Neural progenitor cell (in vitro differentiated cells): ENCODE measurements at regions not wholly inside any gene's neighbourhood (a gene's known extent, or its start where the extent isn't known, plus 50 kb on each side); places are given as distances from the start of the nearest gene placed in this dataset.

Experiments
- CTCF ChIP-seq: fragments of 200-600 bp; sonication (generic); IDR thresholded peaks from 2 replicates; pipeline ENCODE4 v1.5.1; 2017; ENCODE audit warnings: antibody characterized with exemption, mild to moderate bottlenecking
- EZH2 ChIP-seq: fragments of 200-600 bp; sonication (generic); IDR thresholded peaks from 2 replicates; pipeline ENCODE4 v1.6.1; 2017; ENCODE audit warnings: antibody characterized with exemption, mild to moderate bottlenecking, moderate library complexity

GRCh38 chr6:65964261-65964660 is 257.2 kb upstream of the EYS start:
- TF ChIP-seq EZH2 (no peak), CTCF (no peak)
